Lower leg skin (tissue), 4 donors: ENCODE measurements at regions not wholly inside any gene's neighbourhood (a gene's known extent, or its start where the extent isn't known, plus 50 kb on each side); places are given as distances from the start of the nearest gene placed in this dataset.

ENCODE experiments used
- DNase-seq, 2 donors: peaks; one replicate each; pipeline ENCODE4 v3.0.0-alpha.2; 2019; ENCODE audit warnings: low spot score in 2 of 2
- H3K4me3 ChIP-seq: fragments of 200-600 bp; sonication (generic); 2 replicates; pipeline ENCODE4 v1.5.1; 2017; ENCODE audit warnings: mild to moderate bottlenecking, low read depth; ENCODE audit not compliant: poor library complexity, severe bottlenecking
- CTCF ChIP-seq, 3 donors: fragments of 450-650 bp; IDR thresholded peaks; one replicate each; pipeline ENCODE4 v1.5.1; 2016; ENCODE audit warnings: antibody characterized with exemption in 3 of 3, mild to moderate bottlenecking in 3 of 3, moderate library complexity in 2 of 3
- POLR2A ChIP-seq, 2 donors: fragments of 450-650 bp; IDR thresholded peaks; one replicate each; pipeline ENCODE4 v1.6.1; 2016 to 2017; ENCODE audit warnings: antibody characterized with exemption in 2 of 2, mild to moderate bottlenecking in 1 of 2, moderate library complexity in 1 of 2
- WGBS, 2 donors: methylation state at CpG; one replicate each; pipeline ENCODE4 v1.1.5; 2018; 5-methylcytosine and 5-hydroxymethylcytosine counted together
- intact Hi-C: fragments of 100-400 bp; cut with DNase I; formaldehyde crosslinking; loops from one replicate; pipeline ENCODE4 v1.15.0; 2023; ENCODE audit warnings: low total_unique reads

DNA sequence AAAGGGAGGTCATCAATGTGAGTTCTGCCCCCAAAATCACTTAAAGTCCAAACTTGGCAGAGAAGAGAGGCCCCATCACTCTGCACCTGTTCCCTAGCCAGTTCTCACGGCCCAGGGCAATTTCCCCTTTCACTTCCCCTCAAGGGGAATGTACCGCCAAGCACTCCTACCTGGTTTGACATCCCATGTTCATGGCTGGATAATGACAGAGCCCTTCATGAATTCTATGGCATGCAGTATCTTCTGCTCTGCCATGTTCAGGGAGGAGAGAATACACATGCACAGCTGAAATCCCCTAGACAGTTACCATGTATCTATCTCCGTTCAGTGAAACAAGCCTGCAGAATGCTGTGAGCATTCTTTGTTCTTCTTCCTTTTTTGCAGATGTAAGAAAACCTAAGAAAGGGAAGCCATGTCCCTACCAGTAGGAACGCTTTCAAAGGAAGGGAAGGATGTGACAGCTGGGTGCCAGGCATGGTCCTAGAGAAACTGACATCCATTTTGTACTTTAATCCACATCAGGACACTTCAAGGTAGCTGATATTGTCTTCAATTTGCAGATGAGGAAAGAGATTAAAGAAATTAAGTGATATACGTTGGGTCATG lies 79.8 kb upstream of the ARID1B start:
- no peak for DNase-seq
- H3K4me3 ChIP-seq, result no peak overlapping the region
- intact Hi-C loops, result no loop called here
- no peak for TF ChIP-seq POLR2A (IDR thresholded peaks at IDR 0.05)
- TF ChIP-seq CTCF (IDR thresholded peaks at IDR 0.05), result no peak
- WGBS, 2 donors, result 75 to 78% methylated on average over 5 of the region's 5 CpGs

DNA sequence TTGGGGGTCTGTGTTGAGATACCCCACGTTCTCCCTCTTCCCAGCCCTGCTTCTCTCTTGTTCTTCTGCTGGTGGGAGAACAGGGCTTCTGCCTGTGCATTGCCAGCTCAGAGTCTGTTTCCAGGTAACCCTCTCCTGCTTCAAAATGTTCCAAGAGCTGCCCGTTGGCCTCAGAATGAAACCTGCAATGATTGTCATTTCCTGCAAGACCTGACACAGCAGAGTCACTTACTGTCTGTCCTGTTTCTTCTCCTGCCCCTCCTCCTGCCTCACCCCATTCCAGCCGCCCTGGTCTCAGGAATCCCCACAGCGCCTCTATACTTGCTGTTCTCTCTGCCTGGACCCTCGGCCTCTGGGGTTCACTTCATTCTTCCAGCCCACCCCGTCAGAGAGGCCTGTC lies 81.4 kb upstream of the ARID1B start:
- WGBS, 2 donors, result 81 to 83% methylated on average over 6 of the region's 6 CpGs
- no peak for DNase-seq
- TF ChIP-seq CTCF (IDR thresholded peaks at IDR 0.05), result no peak
- TF ChIP-seq POLR2A (IDR thresholded peaks at IDR 0.05), result no peak
- no peak overlapping the region for H3K4me3 ChIP-seq
- intact Hi-C loops, result no loop called here

- WGBS, 2 donors, result 89 to 91% methylated on average over 2 of the region's 2 CpGs
- intact Hi-C loops, result no loop called here
These were observed 82.5 kb upstream of the ARID1B start for GRCh38 chr6:156694679-156695078.

DNA sequence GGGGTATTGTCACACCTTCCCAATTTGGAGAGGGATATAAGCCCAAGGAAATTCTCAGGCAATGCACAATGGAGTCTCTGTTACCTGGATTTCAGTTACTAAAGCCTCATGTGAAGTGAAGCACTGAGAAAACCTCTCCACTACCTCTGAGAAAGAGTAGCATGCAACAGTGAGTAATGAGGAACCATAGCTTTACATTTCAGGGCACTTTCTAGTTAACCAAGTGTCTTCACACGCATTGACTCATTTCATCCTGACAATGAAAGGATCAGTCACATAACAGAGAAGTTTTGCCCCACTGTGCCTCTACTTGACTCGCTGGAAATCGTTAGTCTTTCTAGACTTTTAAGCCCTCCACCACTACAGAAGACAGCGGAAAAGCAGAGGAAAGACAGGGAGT lies 86.2 kb upstream of the ARID1B start:
- H3K4me3 ChIP-seq, result no peak overlapping the region
- DNase-seq, result no peak
- TF ChIP-seq CTCF (IDR thresholded peaks at IDR 0.05), result no peak
- intact Hi-C loops, result no loop called here
- WGBS, 2 donors, result 87 to 95% methylated on average over 4 of the region's 4 CpGs

More at GRCh38 chr6:156694679-156695078, 82.5 kb upstream of the ARID1B start:
- no peak for DNase-seq
- TF ChIP-seq POLR2A (IDR thresholded peaks at IDR 0.05), result no peak
- no peak for TF ChIP-seq CTCF (IDR thresholded peaks at IDR 0.05)
- H3K4me3 ChIP-seq, result no peak overlapping the region

- peak in 1 of 2 donors; percentile 35 for DNase-seq
- H3K4me3 ChIP-seq, result no peak overlapping the region
- WGBS, 2 donors, result 96 to 97% methylated on average over 2 of the region's 2 CpGs
- intact Hi-C loops, result no loop called here
- no peak for TF ChIP-seq CTCF (IDR thresholded peaks at IDR 0.05)
- no peak for TF ChIP-seq POLR2A (IDR thresholded peaks at IDR 0.05)
These were observed 87.5 kb upstream of the ARID1B start for GRCh38 chr6:156689656-156690055.

- intact Hi-C loops, result no loop called here
These were observed 88.6 kb upstream of the ARID1B start for GRCh38 chr6:156688620-156688971.

More at GRCh38 chr6:156688620-156688971, 88.6 kb upstream of the ARID1B start:
- 94 to 95% methylated on average over 1 of the region's 1 CpG for WGBS, 2 donors
- TF ChIP-seq CTCF (IDR thresholded peaks at IDR 0.05), result no peak
- no peak for TF ChIP-seq POLR2A (IDR thresholded peaks at IDR 0.05)
- DNase-seq, result no peak
- H3K4me3 ChIP-seq, result no peak overlapping the region
